AG09309 (cell line): ENCODE measurements at regions not wholly inside any gene's neighbourhood (a gene's known extent, or its start where the extent isn't known, plus 50 kb on each side); places are given as distances from the start of the nearest gene placed in this dataset.

Source experiments
- DNase-seq: peaks from one replicate; pipeline ENCODE4 v3.0.0-alpha.2; 2010; ENCODE audit warnings: low read depth
- H3K4me3 ChIP-seq: 2 replicates; pipeline ENCODE4 v1.5.1; 2011; ENCODE audit warnings: mild to moderate bottlenecking, low read depth, low read length, moderate library complexity; ENCODE audit not compliant: control insufficient read depth
- TF ChIP-seq, protein P1 (sequence below): IDR thresholded peaks from 2 replicates; pipeline ENCODE4 v1.5.1; 2011; ENCODE audit warnings: mild to moderate bottlenecking, low read depth, low read length, inconsistent platforms; ENCODE audit not compliant: insufficient read depth, control insufficient read depth; ENCODE audit errors: missing control alignments

DNA sequence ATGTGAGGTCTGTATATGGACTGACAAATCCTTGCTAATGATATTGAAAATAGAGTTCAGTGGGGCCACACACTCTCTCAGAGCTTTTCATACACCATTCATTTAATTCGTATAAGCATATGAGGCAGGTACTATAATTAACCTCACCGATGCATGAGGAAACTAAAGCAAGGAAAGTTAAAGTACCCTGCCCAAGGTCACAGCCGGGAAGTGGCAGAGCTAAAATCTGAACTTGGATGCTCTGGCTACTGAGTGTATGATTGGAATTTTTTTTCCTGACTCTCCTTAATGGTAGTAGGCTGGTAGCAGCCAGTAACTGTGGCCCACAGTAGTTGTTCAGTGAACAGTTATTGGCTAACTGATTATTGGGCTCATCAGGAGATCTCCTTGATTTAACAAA, 135.3 kb downstream of the NUDT12 start:
- TF ChIP-seq, protein P1, sequence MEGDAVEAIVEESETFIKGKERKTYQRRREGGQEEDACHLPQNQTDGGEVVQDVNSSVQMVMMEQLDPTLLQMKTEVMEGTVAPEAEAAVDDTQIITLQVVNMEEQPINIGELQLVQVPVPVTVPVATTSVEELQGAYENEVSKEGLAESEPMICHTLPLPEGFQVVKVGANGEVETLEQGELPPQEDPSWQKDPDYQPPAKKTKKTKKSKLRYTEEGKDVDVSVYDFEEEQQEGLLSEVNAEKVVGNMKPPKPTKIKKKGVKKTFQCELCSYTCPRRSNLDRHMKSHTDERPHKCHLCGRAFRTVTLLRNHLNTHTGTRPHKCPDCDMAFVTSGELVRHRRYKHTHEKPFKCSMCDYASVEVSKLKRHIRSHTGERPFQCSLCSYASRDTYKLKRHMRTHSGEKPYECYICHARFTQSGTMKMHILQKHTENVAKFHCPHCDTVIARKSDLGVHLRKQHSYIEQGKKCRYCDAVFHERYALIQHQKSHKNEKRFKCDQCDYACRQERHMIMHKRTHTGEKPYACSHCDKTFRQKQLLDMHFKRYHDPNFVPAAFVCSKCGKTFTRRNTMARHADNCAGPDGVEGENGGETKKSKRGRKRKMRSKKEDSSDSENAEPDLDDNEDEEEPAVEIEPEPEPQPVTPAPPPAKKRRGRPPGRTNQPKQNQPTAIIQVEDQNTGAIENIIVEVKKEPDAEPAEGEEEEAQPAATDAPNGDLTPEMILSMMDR = no peak
- H3K4me3 ChIP-seq = no peak overlapping the region
- DNase-seq = no peak

DNA sequence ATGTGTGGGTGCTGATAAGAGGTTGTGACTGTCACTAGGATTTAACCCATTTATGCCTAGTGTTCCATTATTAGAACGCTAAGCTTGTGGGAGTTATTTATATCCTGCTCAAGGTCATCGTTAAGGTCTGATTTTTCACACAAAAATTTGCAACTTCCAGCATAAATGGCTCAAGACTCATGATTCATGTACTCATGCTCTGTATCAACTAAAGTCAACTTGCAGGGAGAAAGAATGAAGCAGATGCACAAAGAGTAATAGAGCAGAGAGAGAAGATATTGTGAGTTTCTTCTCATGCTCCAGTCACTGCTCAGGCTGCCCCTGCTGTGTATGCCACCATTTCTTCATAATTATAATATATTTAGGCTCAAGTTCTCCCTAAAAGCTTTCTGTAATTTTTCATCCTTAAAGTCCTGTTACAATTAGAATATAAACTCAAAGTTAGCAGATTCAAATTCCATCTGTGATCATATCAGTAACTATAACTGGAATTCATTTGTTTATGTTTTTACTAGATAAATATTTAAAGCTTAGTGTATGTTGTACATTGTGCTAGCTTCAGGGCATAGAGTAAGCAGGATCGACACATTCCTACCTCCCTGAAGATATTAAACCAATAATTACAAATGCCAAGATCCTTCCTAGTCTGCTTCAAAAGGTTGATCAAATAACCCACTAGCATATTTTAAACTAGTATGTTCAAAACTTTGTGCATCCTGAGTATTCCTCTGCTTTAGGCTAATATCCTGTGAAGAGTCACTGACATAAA, 136.7 kb downstream of the NUDT12 start:
- no peak overlapping the region for H3K4me3 ChIP-seq
- no peak for DNase-seq
- TF ChIP-seq, protein P1 = no peak

DNA sequence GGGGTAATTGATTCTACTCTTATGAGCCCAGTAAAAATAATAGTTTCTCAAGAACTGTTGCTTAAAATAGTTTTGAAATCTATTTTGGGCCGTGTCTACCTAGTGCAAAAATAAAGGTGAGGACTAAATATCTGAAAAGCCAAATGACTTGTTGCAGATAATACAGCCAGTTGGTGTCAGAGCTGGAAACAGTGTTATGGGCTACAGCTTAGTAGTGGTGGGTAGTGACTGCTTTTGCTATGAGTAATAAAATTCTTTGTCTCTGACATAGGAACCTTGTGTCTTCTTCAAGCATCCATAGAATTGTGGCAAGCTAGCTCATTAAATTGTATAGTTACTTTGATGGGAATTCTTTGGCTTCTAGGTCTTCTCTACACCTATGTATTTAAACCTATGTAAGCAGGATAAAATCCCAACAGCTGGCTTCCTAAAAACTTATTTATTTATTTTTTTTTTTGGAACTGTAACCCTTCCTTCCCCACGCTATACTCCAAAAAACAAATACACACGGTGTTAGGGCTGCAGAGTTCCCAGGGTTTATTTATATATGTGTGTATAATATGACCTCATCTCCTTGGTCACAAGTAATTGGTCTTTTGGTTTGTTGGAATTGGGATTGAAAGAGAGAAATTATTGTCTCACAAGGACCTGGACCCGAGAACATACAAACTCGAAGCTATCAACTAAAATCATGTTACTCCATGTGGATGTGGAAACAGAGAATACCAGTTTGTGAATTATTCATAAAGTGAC, 138.0 kb downstream of the NUDT12 start:
- TF ChIP-seq, protein P1 = no peak
- no peak overlapping the region for H3K4me3 ChIP-seq
- DNase-seq = no peak

DNA sequence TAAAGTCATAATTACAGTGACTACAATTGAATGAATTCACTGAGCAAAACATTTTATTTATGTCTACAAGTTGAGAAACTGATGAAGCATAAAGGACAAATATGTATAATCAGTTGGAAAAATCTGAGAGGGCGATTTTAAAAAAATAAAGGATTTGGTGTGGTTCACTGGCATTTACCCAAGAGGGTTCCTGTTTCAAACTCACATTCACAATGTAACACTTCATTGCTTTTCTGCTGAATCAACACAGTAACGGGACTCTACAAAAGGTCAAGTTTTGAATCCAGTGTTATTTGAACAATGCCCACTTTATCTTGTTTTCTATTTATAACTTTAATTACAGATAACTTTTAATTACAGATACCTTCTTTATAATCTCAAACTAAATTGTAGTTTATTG, 138.6 kb downstream of the NUDT12 start:
- no peak overlapping the region for H3K4me3 ChIP-seq
- DNase-seq = no peak
- TF ChIP-seq, protein P1 = no peak

DNA sequence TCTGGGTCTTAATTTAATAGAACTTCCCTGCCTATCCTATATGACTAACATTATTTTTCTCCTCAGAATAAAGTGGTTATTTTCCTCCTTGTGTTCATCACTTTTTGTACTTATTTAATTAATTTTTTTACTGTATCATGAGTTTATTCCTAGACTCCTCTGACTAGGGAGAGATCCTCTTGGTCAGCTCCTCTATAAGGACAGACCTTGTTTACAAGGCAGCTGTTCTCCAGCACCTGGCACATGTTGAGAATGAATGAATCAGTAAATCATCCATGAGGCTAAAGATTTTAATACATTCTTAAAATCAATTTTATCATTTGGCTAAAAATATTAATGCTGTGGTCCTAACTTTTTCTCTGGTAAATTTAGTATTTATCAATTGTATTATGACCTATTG, 139.8 kb downstream of the NUDT12 start:
- H3K4me3 ChIP-seq = no peak overlapping the region
- TF ChIP-seq, protein P1 = no peak
- no peak for DNase-seq

DNA sequence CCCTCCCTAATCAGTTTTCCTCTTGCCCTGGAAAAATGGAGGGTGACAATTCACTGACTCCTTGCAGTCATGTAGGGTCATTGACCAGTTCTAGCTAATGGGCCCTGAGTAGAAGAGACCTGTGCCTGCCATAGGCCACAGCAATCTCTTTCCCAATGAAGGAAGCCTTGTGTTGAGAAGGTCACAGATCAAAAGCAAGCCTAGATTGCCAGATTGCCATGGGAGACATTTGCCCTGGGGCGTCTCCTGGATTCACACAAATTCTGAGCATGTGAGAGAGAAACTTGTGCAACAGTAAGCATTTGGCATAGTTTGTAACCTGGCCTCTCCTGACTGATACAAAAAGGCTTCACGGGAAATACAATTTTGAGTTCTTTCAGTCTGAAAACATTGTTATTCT, 148.0 kb downstream of the NUDT12 start:
- DNase-seq = no peak
- H3K4me3 ChIP-seq = no peak overlapping the region
- TF ChIP-seq, protein P1 = no peak
